ENCODE measurements at regions not wholly inside any gene's neighbourhood (a gene's known extent, or its start where the extent isn't known, plus 50 kb on each side); places are given as distances from the start of the nearest gene placed in this dataset.

DNA sequence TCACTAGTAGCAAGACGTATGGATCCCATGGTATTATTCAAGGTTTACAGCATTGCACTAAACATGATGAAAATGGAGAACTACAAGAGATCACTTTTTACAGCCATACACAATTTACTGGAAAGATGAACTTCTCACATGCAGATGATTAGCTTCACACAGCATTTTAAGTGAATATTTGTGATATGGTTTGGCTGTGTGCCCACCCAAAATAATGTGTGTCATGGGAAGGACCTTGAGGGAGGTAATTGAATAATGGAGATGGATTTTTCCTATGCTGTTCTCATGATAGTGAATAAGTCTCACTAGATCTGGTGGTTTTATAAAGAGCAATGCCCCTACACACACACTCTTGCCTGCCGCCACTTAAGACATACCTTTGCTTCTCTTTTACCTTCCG lies 662.0 kb upstream of the CCDC54 start:
- TF ChIP-seq, protein P1, sequence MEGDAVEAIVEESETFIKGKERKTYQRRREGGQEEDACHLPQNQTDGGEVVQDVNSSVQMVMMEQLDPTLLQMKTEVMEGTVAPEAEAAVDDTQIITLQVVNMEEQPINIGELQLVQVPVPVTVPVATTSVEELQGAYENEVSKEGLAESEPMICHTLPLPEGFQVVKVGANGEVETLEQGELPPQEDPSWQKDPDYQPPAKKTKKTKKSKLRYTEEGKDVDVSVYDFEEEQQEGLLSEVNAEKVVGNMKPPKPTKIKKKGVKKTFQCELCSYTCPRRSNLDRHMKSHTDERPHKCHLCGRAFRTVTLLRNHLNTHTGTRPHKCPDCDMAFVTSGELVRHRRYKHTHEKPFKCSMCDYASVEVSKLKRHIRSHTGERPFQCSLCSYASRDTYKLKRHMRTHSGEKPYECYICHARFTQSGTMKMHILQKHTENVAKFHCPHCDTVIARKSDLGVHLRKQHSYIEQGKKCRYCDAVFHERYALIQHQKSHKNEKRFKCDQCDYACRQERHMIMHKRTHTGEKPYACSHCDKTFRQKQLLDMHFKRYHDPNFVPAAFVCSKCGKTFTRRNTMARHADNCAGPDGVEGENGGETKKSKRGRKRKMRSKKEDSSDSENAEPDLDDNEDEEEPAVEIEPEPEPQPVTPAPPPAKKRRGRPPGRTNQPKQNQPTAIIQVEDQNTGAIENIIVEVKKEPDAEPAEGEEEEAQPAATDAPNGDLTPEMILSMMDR (IDR thresholded peaks at IDR 0.05; ENCODE audit: poor library complexity): no peak
- TF ChIP-seq EZH2phosphoT487 (IDR thresholded peaks at IDR 0.05; ENCODE audit: low read depth, severe bottlenecking, unreplicated experiment) (no peak), EZH2 (IDR thresholded peaks at IDR 0.05; ENCODE audit: borderline replicate concordance) (no peak)
